Right kidney (tissue), 1 donor: ENCODE measurements at regions not wholly inside any gene's neighbourhood (a gene's known extent, or its start where the extent isn't known, plus 50 kb on each side); places are given as distances from the start of the nearest gene placed in this dataset.

Experiments
- DNase-seq: peaks from one replicate; pipeline ENCODE4 v3.0.0-alpha.2; 2016

DNA sequence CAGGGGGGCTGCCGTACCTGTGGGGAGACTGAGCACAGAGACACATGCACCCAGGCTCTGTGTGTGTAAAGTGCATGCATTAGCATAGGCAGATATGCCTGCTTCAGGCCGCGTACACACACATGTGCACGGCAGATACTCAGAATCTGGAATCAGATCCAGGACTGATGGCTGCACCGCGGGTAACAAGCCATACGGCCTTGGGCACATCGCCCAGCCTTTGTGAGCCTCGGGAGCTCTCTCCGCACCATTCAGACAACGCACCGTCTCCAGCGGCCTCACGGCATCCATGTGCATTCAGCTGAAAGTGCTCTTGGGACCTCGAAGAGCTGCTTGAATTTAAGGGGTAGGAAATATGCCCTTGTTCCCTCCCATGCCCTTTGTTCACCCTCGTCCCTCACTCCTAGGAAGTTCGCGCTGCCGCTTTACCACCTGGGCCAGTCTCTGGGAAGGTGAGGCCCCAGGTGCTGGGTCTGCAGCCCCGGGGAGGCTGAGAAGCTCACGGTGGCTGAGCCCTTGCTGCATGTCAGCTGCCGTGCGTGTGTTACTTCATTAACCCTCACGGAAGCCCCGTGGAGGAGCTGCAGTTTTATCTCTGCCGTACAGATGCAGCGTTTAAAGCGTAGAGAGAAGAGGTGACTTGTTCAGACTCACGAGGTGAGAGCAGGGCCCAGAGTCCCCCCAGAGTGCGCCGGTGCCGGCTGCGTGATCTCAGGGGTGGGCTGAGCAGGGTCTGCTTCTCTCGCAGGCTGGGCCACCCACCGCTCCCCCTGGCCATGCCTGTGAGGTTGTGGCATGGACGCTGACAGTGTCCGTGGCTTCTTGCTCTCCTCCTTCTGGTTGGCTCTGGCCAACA lies 377.7 kb upstream of the MYT1L start:
- no peak for DNase-seq

GRCh38 chr2:2707206-2707991 lies 376.3 kb upstream of the MYT1L start:
- DNase-seq: no peak

DNA sequence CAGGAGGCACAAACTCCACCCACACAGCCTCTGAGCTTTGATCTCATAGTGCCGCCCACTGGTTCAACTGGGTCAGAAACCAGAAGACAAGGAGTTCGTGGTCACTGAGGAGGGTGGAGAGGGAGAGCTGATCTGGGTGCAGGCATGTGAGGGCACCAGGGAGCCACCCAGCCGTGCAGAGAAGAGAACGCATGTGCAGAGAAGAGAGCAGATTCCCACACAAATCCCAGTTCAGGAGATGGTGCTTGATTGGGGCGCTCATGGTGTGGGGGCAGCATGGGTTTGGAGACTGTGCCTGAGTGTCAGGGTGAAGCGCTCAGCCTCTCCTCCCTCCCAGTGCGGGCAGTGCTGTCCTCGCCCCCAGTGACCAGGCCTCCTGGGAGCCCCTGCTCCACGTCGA lies 375.2 kb upstream of the MYT1L start:
- DNase-seq: no peak

DNA sequence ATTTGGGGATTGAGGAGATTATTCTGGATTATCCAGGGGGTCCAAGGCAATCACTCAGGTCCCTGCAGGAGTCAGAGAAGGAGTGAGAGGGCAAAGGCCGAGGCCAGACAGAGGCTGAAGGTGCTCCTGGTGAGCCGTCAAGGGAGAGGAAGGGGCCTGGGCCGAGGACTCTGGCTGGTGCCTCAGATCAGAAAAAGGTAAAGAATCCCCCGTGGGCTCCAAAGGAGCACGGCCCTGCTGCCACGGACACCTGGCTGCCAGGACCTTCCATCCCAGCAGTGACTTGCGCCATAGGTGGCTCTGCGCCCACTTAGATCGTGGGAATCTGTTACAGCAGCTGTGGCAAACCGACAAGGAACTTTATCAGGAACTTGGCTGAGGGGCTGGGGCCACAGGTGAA lies 374.8 kb upstream of the MYT1L start:
- DNase-seq: no peak

DNA sequence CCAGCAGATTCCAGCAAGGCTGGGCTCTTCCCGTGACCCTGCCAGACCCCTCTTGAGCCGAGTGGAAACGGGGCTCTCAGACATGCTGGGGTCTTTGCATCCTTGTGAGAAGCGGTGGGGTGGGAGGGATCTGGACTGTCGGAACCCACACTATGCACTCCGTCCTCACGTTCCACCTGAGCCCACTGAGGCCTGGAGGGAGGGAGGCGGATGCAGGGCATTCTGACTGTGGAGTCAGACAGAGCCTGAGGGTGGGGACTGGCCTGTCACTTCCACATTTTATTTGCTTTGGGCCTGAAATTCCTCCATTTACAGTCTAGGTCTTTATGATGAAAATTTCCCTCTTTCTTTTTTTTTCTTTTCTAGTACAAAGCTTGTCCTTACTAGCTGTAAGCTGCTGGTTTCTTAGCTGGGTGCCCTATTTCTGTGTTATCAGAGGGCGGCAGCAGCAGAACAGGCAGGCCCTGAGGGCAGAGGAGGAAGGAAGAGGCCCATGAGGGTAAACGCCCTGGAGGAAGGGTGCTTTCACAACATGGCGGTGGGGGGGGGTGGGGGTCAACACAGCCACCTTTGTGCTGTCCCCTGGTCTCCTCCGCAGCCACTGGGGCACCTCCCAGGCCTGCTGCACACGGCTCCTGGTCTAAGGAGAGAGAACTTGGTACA lies 373.5 kb upstream of the MYT1L start:
- DNase-seq: no peak

DNA sequence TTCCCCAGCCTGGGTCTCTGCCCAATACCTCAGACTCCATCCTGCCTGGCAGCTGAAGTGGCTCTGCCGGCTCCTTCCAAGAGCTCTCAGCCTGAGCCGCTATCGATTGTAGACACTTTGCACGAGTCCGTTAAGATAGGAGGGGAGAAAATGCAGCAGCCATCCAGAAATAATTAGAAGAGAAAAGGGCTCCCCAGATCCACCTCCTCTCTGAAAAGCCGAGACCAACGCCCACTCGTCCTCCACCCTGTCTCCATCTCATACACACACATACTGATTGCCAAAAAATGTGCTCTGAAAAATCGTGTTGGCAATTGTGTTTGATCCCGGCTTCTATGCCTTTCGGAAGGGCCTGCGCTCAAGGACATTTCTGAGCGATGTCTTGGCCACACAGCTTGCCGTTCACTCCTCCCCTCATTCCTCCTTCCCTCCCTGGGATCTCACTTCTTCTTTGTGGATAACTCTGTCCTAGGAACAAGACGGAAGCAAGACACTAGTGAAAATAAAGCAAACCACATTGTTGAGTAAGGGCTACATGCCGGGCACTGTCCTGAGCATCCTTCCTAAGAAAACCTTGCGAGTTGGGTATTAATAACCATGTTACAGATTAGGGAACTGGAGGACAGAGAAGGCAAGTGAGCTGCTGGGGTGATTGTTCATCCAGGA lies 372.8 kb upstream of the MYT1L start:
- no peak for DNase-seq

DNA sequence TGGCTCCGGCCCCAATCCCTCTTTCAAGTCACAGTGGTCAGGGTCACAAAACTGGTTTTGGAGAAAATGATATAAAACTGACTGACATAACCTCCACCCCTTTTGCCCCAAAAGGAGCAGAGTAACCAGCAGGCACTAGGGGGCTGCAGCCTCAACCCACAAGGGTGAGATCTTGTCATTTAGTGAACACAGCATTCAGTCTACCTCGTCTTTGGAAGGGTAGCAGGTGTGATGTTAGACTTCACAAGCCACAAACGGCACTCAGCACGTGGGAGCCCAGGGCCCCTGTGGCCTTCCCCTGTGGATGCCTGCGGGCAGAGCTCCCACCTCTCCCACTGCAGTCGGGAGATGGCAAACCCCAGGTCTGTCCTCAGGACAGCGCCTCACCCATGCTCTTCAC lies 372.1 kb upstream of the MYT1L start:
- no peak for DNase-seq

DNA sequence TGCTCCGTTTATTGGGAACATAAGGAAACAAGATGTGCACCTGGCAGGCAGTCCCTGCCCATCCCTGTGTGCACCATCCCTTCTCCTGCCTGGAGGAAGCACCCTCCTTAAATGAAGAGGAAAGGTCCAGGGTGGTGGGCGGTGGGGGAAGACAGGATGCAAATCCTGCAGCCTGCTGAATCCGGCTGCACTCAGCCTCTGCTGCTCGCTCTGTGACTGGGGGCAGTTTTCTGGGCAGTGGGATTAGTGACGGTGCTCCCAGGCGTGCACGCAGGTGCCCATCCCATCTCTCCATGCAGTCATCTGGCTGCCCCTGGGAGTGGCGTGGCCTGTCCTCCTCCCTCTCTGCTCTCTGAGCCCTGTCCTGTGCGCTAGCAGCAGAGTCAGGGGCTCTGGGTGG lies 371.3 kb upstream of the MYT1L start:
- DNase-seq: no peak

DNA sequence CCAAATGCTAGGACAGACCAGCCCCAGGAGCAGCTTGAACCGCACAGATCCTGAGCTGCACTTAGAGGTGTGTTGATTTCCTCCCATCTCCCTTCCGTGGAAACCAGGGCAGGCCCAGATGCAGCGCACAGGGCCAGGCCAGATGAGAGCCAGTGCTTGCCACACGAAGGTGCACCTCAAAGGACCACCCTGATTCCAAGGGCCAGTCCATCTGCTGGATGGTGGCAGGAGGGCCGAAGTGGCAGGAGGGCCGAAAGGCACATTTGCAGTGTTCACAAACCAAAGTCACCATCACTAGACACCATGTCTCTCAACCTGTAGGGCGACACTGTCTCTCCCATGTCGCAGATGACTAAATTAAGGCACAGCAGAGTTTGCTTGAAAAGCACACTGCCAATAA lies 370.7 kb upstream of the MYT1L start:
- DNase-seq: no peak

- DNase-seq: no peak
Measured at GRCh38 chr2:2701176-2701781, 370.2 kb upstream of the MYT1L start.

DNA sequence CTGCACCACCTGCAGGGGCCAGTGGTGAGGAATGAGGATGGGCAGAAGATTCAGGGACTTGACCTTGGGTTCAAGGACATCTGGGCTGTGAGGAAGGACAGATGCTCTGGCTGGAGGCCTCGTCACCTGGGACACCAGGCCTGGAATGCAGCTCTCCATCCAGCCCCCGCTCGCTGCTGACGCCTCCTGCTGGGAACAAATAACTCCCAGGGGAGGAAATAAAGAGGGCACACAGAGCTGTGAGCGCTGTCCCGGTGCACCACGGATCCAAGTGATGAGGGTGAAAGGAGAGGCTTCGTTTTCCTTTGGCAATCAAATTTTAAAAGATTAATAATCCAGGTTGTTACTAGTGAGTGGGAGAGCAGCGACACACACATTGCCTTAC lies 368.0 kb upstream of the MYT1L start:
- DNase-seq: no peak

DNA sequence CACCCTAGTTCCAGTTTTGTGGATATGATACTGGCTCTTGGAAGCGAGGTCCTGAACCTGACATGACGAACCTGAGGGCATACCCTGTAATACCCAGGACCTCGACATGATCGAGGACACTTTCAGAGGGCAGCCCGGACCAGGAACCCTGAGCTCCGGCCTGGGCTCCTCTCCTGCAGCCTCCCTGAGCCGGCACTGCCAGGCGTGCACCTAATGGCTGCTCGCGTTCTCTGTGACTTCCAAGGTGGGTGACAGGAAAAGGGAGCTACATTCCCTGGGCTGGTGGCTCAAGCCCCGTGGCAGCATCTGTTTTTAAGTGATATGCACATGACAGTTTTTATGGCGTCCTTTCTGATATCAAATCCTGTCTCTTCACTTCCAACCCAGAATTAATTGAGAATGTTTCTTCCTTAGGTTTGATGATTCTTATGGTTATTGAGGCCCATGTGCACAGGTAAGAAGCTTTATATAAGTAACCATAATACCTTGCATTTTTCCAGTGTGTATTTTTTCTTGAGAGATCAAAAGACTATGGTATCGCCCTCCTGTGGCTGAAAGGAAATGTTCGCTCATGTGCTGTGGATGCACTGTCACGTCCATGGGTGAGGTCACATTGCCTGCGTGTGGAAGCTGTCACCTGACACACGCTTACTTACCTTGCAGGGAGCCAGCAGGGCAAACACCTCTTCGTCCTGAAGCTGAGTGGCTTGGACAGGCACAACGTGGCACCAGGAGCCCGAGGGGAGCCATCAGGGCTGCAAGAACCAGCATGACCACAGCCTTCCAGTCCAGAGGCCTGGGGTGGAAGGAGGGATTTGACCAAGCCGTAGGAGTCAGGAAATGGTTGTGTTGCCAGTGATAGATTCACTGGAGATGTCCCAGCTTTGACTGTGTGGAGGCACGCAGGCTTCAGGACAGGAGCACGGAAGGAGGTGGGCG lies 367.4 kb upstream of the MYT1L start:
- peak; percentile 13 for DNase-seq

DNA sequence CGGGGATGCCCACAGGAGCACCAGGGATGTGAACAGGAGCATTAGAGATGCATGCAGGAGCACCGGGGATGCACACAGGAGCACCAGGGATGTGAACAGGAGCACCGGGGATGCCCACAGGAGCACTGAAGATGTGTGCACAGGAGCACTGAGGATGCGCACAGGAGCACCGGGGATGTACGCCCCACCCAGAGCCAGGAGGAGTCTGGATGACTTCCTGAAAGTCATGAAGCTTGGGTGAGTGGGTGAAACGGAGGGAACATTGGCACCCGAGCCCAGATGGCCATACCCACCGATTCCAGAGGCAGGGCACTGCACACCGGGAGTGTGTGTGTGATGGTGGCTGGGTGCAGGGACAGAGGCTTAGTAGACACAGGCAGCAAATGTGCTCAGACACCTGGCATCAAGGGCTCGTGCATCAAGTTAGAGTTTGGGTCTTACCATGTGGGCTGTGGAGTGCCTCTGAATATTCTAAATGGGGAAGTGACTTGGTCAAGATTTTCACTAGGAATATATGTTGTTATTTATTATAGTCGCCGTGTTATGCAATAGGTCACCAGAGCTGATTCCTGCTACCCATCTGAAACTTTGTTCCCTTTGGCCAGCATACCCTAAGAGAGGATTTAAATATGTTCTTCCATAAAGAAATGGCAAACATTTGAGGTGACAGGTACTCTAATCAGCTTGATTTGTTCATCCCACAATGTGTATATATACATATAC lies 365.8 kb upstream of the MYT1L start:
- no peak for DNase-seq

DNA sequence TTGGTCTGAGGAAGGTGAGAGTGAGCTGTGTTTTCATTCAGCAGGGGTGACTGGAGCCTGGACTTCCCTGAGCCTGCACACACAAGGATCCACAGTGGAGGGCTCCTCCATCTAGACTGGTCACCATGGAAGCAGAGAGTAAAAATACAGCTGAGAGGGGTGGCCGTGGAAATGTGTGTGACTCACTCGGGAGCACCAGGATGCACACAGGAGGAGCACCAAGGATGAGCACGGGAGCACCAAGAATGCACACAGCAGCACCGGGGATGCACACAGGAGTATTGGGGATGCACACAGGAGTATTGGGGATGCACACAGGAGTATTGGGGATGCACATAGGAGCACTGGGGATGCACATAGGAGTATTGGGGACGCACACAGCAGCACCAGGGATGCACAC lies 365.2 kb upstream of the MYT1L start:
- no peak for DNase-seq

GRCh38 chr2:2694746-2695145 lies 363.7 kb upstream of the MYT1L start:
- no peak for DNase-seq

DNA sequence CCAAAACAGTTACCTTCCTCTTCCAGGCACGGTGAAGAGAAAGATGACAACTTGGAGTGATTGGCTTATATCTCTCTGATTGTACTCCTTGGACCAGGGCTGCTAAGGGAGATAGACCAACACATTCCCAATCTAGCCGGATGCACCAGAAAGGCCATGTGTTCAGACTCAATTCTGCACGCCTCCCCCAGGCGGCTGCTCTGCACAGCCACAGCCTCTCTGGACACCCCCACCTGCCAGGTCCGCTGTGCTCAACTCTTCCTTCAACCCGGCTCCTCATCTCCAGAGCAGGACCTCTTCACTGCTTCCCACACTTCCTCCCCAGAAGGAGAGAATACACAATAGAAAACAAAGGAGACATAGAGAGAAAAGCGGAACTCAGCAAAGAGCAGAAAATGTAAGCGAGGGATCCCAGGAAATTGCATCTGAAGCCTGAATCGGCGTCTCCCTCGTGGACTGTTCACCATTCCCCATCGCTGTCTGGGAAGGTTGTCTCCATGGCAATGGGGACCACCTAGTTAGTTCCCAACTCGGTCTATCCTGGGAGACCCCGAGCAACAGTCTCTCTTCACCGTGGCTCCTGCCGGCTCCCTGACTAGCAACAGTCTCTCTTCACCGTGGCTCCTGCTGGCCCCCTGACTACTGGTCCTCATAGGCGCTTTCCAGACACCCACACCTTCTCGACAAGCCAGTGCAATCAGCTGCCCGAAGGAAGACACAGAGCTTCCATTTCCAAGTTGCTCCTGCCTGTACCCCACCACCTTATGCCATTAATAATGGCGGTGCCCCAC lies 361.7 kb upstream of the MYT1L start:
- no peak for DNase-seq

DNA sequence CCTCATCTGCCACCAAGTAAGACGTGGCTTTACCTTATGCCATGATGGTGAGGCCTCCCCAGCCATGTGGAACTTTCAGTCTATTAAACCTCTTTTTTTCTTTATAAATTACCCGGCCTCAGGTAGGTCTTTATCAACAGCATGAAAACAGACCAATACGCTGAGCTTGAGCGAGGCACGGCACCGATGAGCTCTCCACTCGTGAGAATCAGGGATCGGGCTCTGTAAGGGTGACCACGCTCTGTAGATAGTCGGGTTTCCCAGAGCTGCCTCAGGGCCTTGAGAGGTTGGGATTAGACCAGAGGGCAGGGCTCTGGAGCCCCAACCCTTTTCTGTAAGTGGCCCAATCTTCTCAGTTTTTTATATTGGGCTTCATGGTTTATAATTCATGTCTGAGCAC lies 360.3 kb upstream of the MYT1L start:
- DNase-seq: no peak

- DNase-seq: no peak
Measured at GRCh38 chr2:2690985-2691384, 359.9 kb upstream of the MYT1L start.

- no peak for DNase-seq
Measured at GRCh38 chr2:2689306-2689705, 358.2 kb upstream of the MYT1L start.

DNA sequence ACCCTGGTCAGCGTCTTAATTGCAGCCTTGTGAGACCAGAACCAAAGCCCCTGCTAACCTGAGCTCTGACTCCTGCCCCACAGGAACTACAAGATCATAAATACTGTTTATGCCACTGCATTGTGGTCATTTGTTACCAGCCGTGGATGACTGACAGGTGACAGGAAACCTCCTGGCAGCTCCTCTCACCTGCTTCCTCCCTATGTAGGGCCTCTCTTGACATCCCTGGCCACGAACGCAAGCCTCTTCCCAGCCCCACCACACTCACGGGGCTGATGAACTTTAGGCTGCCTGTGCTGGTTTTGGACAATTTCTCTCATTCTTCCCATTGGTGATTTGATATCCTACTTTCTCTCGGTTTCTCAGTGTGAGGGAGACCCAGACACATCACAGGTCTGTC lies 357.2 kb upstream of the MYT1L start:
- DNase-seq: no peak
